HG02642 (cell line): ENCODE measurements at regions not wholly inside any gene's neighbourhood (a gene's known extent, or its start where the extent isn't known, plus 50 kb on each side); places are given as distances from the start of the nearest gene placed in this dataset.
"Not testable (repeated sequence)": the region's sequence is repeated elsewhere in the genome, so short reads cannot be mapped to it uniquely, and the experiment has no call there.

Source experiments
- ATAC-seq: cut with Tn5 transposase; IDR thresholded peaks from one replicate; pipeline ENCODE4 v1.9.1; 2021; ENCODE audit warnings: mild to moderate bottlenecking; ENCODE audit not compliant: unreplicated experiment, poor library complexity

- ATAC-seq = not testable (repeated sequence)
These were observed 444.9 kb upstream of the NECTIN3 start for GRCh38 chr3:110626652-110627111.

- no peak for ATAC-seq
These were observed 442.8 kb upstream of the NECTIN3 start for GRCh38 chr3:110628650-110629301.

GRCh38 chr3:110629917-110630316 is 441.7 kb upstream of the NECTIN3 start:
- no peak for ATAC-seq

GRCh38 chr3:110644203-110644602 is 427.4 kb upstream of the NECTIN3 start:
- no peak for ATAC-seq

- no peak for ATAC-seq
These were observed 425.6 kb upstream of the NECTIN3 start for GRCh38 chr3:110646055-110646454.

- no peak for ATAC-seq
These were observed 425.1 kb upstream of the NECTIN3 start for GRCh38 chr3:110646496-110646895.

- ATAC-seq = no peak
These were observed 424.0 kb upstream of the NECTIN3 start for GRCh38 chr3:110647586-110647985.

- ATAC-seq = no peak
These were observed 420.9 kb upstream of the NECTIN3 start for GRCh38 chr3:110650741-110651140.

GRCh38 chr3:110654843-110655502 is 416.6 kb upstream of the NECTIN3 start:
- no peak for ATAC-seq

GRCh38 chr3:110656394-110657025 is 415.1 kb upstream of the NECTIN3 start:
- no peak for ATAC-seq

GRCh38 chr3:110664148-110664547 is 407.5 kb upstream of the NECTIN3 start:
- no peak for ATAC-seq

- ATAC-seq = no peak
These were observed 405.1 kb upstream of the NECTIN3 start for GRCh38 chr3:110666495-110666894.

- ATAC-seq = no peak
These were observed 404.4 kb upstream of the NECTIN3 start for GRCh38 chr3:110667216-110667615.

- ATAC-seq = no peak
These were observed 401.2 kb upstream of the NECTIN3 start for GRCh38 chr3:110670407-110670806.

- ATAC-seq = no peak
These were observed 394.1 kb upstream of the NECTIN3 start for GRCh38 chr3:110677506-110677905.

- no peak for ATAC-seq
These were observed 392.3 kb upstream of the NECTIN3 start for GRCh38 chr3:110679285-110679684.

GRCh38 chr3:110680450-110680849 is 391.2 kb upstream of the NECTIN3 start:
- ATAC-seq = no peak

- ATAC-seq = no peak
These were observed 387.1 kb upstream of the NECTIN3 start for GRCh38 chr3:110684466-110684865.

GRCh38 chr3:110685630-110686029 is 386.0 kb upstream of the NECTIN3 start:
- ATAC-seq = no peak

GRCh38 chr3:110686701-110687100 is 384.9 kb upstream of the NECTIN3 start:
- ATAC-seq = no peak

GRCh38 chr3:110687138-110687537 is 384.5 kb upstream of the NECTIN3 start:
- no peak for ATAC-seq

- no peak for ATAC-seq
These were observed 373.7 kb upstream of the NECTIN3 start for GRCh38 chr3:110697961-110698360.
